Body of pancreas (tissue), 4 donors: ENCODE measurements at regions not wholly inside any gene's neighbourhood (a gene's known extent, or its start where the extent isn't known, plus 50 kb on each side); places are given as distances from the start of the nearest gene placed in this dataset.
"Not testable (repeated sequence)": the region's sequence is repeated elsewhere in the genome, so short reads cannot be mapped to it uniquely, and the experiment has no call there.

Experiments
- ATAC-seq: fragments of 150-250 bp; one replicate; pipeline ENCODE4 v1.9.1; 2016
- DNase-seq, 4 donors: peaks; one replicate each; pipeline ENCODE4 v3.0.0-alpha.2; 2019
- H3K27ac ChIP-seq, 4 donors: fragments of 200-600 bp; sonication (generic); 1 replicate in 3 of 4; 2 replicates in 1 of 4; pipeline versions ENCODE4 v1.5.1 to v1.6.1; 2016 to 2019; ENCODE audit warnings: mild to moderate bottlenecking in 1 of 4, mixed read lengths in 1 of 4, moderate library complexity in 1 of 4
- H3K27me3 ChIP-seq, 2 donors: fragments of 200-600 bp; sonication (generic); one replicate each; pipeline ENCODE4 v1.6.0; 2016; ENCODE audit warnings: mild to moderate bottlenecking in 1 of 2
- H3K36me3 ChIP-seq, 2 donors: fragments of 200-600 bp; sonication (generic); replicated peaks in 1 of 2; 2 replicates each; pipeline ENCODE4 v1.5.1; 2016; ENCODE audit warnings: low read depth in 2 of 2; ENCODE audit not compliant: insufficient read depth in 1 of 2
- H3K4me1 ChIP-seq: fragments of 200-600 bp; sonication (generic); one replicate; pipeline ENCODE4 v1.6.0; 2016
- H3K4me3 ChIP-seq, 2 donors: fragments of 200-600 bp; sonication (generic); 1 replicate in 1 of 2; 2 replicates in 1 of 2; pipeline ENCODE4 v1.5.1; 2016 to 2019
- H3K9me3 ChIP-seq, 3 donors: fragments of 200-600 bp; sonication (generic); 1 replicate in 2 of 3; 2 replicates in 1 of 3; pipeline ENCODE4 v1.5.1; 2016
- POLR2A ChIP-seq, 3 donors: fragments of 450-650 bp; IDR thresholded peaks; one replicate each; pipeline ENCODE4 v1.6.1; 2016; ENCODE audit warnings: antibody characterized with exemption in 3 of 3, mild to moderate bottlenecking in 2 of 3
- WGBS, 2 donors: methylation state at CpG; one replicate each; pipeline ENCODE4 v1.1.5; 2017; 5-methylcytosine and 5-hydroxymethylcytosine counted together
- intact Hi-C: fragments of 100-400 bp; cut with DNase I; formaldehyde crosslinking; loops from one replicate; pipeline ENCODE4 v1.15.1; 2023
- TF ChIP-seq, protein P1 (sequence below), 7 experiments: fragments of 450-650 bp in 4 of 7; fragments of 200-600 bp in 3 of 7; sonication (generic) in 3 of 7; IDR thresholded peaks; one replicate each; pipeline ENCODE4 v1.5.1; 2016 to 2019; ENCODE audit warnings: antibody characterized with exemption in 7 of 7

GRCh38 chr7:76829-77395 lies 115.5 kb upstream of the FAM20C start:
- H3K9me3 ChIP-seq, ATAC-seq, H3K27me3 ChIP-seq, H3K4me1 ChIP-seq, H3K36me3 ChIP-seq, intact Hi-C loops, H3K4me3 ChIP-seq, H3K27ac ChIP-seq: not testable (repeated sequence)
- WGBS, 2 donors = 18 to 41% methylated on average over 5 to 7 of the region's 11 CpGs
- DNase-seq = peak in 1 of 4 donors; percentile 0

DNA sequence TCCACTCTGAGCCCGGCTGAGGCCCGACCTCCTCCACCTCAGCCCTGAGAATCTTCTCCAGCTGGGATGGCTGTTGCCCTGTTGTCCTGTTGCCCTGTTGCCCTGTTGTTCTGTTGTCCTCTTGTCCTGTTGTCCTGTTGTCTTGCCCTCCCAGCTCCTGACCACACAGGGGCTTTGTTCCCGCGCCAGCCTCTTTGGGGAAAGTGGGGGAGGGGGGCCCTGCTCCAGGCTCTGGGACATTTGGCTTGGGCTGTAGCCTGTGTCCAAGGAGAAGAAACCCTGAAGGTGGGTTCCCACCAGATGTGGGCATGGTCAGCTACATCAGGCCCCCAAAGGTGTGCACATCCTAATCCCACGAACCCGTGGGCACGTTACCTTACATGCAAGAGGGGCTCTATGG lies 113.5 kb upstream of the FAM20C start:
- H3K27ac ChIP-seq, H3K36me3 ChIP-seq, ATAC-seq, H3K27me3 ChIP-seq, H3K9me3 ChIP-seq, DNase-seq, H3K4me3 ChIP-seq, intact Hi-C loops: not testable (repeated sequence)
- 94 to 100% methylated on average over 3 to 4 of the region's 7 CpGs for WGBS, 2 donors
- H3K4me1 ChIP-seq = peaks cover 12% of the 10 kb centered on the region

- H3K4me1 ChIP-seq, intact Hi-C loops: not testable (repeated sequence)
- WGBS, 2 donors = 92 to 98% methylated on average over 7 to 9 of the region's 15 CpGs
Observed at GRCh38 chr7:79400-80055, 112.8 kb upstream of the FAM20C start.

DNA sequence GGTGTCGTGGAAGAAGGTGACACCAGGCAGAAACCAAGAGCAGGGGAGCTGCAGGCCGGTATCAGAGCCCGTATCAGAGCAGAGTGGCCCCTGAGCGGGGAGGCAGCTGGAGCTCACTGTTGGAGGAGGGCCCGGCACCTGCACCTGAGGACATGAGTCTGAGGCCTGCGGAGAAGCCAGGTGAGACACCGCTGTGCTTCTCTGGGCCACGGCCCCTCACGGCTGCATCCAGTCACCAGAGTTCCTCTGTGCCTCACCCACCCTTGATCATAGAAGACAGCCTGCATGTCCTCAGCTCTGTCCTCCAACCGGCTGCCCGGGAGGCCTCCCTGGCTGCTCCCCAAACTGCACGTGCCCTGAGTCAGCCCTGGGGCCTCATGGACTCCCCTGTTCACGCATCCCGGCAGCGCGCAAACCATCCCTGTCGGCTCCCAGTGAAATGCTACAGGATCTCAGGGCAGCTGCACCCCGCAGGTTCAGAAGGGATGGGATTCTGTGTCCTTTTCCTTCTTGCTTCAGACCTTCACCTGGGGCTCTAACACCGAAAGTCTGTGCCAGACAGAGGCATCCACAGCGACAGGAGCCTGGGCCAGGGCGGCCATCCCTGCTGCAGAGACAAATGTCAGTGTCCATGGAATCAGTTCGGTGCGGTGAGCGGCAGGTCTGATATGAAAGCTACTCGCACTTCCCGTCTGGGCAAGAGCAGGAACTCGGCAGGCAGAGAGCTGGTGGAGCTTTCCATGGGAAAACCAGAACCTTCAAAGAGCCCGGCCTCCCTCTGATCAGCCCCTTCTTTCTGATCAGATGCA lies 111.9 kb upstream of the FAM20C start:
- Histone ChIP-seq H3K9me3 (no peaks in the 10 kb centered on the region), H3K27ac (no peak overlapping the region), H3K4me1 (peaks cover 7% of the 10 kb centered on the region), H3K36me3 (no peaks in the 10 kb centered on the region), H3K27me3 (no peaks in the 10 kb centered on the region), H3K4me3 (no peak overlapping the region)
- 91 to 95% methylated on average over 20 to 28 of the region's 28 CpGs for WGBS, 2 donors
- DNase-seq = peak in 2 of 4 donors; percentile 1 to 9
- TF ChIP-seq POLR2A (IDR thresholded peaks at IDR 0.05) = no peak
- TF ChIP-seq, protein P1, sequence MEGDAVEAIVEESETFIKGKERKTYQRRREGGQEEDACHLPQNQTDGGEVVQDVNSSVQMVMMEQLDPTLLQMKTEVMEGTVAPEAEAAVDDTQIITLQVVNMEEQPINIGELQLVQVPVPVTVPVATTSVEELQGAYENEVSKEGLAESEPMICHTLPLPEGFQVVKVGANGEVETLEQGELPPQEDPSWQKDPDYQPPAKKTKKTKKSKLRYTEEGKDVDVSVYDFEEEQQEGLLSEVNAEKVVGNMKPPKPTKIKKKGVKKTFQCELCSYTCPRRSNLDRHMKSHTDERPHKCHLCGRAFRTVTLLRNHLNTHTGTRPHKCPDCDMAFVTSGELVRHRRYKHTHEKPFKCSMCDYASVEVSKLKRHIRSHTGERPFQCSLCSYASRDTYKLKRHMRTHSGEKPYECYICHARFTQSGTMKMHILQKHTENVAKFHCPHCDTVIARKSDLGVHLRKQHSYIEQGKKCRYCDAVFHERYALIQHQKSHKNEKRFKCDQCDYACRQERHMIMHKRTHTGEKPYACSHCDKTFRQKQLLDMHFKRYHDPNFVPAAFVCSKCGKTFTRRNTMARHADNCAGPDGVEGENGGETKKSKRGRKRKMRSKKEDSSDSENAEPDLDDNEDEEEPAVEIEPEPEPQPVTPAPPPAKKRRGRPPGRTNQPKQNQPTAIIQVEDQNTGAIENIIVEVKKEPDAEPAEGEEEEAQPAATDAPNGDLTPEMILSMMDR (IDR thresholded peaks at IDR 0.05) = no peak
- intact Hi-C loops = no loop called here
- ATAC-seq = no peak

More at GRCh38 chr7:79400-80055, 112.8 kb upstream of the FAM20C start:
- H3K4me3 ChIP-seq, H3K27ac ChIP-seq, H3K36me3 ChIP-seq, ATAC-seq, H3K9me3 ChIP-seq, H3K27me3 ChIP-seq: not testable (repeated sequence)
- DNase-seq = peak in 1 of 4 donors; percentile 0

- ATAC-seq (no peak), DNase-seq (peak in 2 of 4 donors; percentile 2 to 6)
- Histone ChIP-seq H3K9me3 (no peaks in the 10 kb centered on the region), H3K4me1 (peaks cover 7% of the 10 kb centered on the region), H3K36me3 (no peaks in the 10 kb centered on the region), H3K27me3 (no peaks in the 10 kb centered on the region), H3K4me3 (no peak overlapping the region), H3K27ac (no peak overlapping the region)
- TF ChIP-seq POLR2A (IDR thresholded peaks at IDR 0.05) = no peak
- TF ChIP-seq, protein P1 (IDR thresholded peaks at IDR 0.05) = no peak
- 80 to 81% methylated on average over 20 to 21 of the region's 23 CpGs for WGBS, 2 donors
- intact Hi-C loops = no loop called here
Observed at GRCh38 chr7:81068-81925, 111.1 kb upstream of the FAM20C start.
